ENCODE measurements at regions not wholly inside any gene's neighbourhood (a gene's known extent, or its start where the extent isn't known, plus 50 kb on each side); places are given as distances from the start of the nearest gene placed in this dataset.

DNA sequence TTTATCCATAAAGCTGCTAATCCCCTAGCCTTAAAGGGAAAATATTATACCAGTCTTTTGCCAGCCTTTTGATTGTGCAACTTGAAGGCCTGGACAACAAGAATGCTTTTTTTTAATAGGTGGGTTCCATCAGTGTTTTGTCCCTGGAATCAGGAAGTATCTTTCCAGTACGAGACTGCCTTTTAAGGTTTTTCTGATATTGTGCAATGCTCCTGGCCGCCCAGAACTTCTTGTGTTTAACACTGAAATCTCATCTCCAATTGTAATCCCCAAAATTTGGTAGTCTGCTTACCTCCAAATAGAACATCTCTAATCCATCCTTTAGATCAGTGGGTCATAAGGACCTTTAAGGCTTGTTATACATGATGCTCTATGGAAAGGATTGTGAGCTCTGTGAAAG lies 256.7 kb downstream of the NAF1 start:
- no peak for TF ChIP-seq YY1 (IDR thresholded peaks at IDR 0.05; ENCODE audit: insufficient read depth, insufficient read length)
- TF ChIP-seq SUZ12 (IDR thresholded peaks at IDR 0.05; ENCODE audit: extremely low read depth, insufficient read depth, insufficient read length) = no peak
- TF ChIP-seq ZNF274 (IDR thresholded peaks at IDR 0.05; ENCODE audit: low read depth, low read length) = no peak

All from NT2/D1 (cell line).